Hepatocyte (in vitro differentiated cells): ENCODE measurements at regions not wholly inside any gene's neighbourhood (a gene's known extent, or its start where the extent isn't known, plus 50 kb on each side); places are given as distances from the start of the nearest gene placed in this dataset.

Experiments used
- DNase-seq: peaks from one replicate; pipeline ENCODE4 v3.0.0-alpha.2; 2016; ENCODE audit warnings: low spot score
- H2AFZ ChIP-seq: fragments of 200-600 bp; sonication (generic); 2 replicates; pipeline ENCODE4 v1.6.0; 2016; ENCODE audit warnings: antibody characterized with exemption, mild to moderate bottlenecking
- H3K27ac ChIP-seq: fragments of 200-600 bp; sonication (generic); 2 replicates; pipeline ENCODE4 v1.5.1; 2016; ENCODE audit warnings: mild to moderate bottlenecking
- H3K27me3 ChIP-seq: fragments of 200-600 bp; sonication (generic); 2 replicates; pipeline ENCODE4 v1.6.1; 2016
- H3K36me3 ChIP-seq: fragments of 200-600 bp; sonication (generic); replicated peaks from 2 replicates; pipeline ENCODE4 v1.5.1; 2016; ENCODE audit warnings: low read depth; ENCODE audit not compliant: insufficient read depth
- H3K4me1 ChIP-seq: fragments of 200-600 bp; sonication (generic); 2 replicates; pipeline ENCODE4 v1.5.1; 2016; ENCODE audit warnings: mild to moderate bottlenecking, moderate library complexity; ENCODE audit not compliant: insufficient read depth
- H3K4me2 ChIP-seq: fragments of 200-600 bp; sonication (generic); 2 replicates; pipeline ENCODE4 v1.6.0; 2016
- H3K4me3 ChIP-seq: fragments of 200-600 bp; sonication (generic); 2 replicates; pipeline ENCODE4 v1.5.1; 2016; ENCODE audit warnings: mild to moderate bottlenecking
- H3K79me2 ChIP-seq: fragments of 200-600 bp; sonication (generic); 2 replicates; pipeline ENCODE4 v1.6.0; 2017; ENCODE audit warnings: mild to moderate bottlenecking
- H3K9me2 ChIP-seq: fragments of 200-600 bp; sonication (generic); replicated peaks from 2 replicates; pipeline ENCODE4 v1.6.0; 2017; ENCODE audit warnings: mild to moderate bottlenecking; ENCODE audit not compliant: insufficient read depth
- H3K9me3 ChIP-seq: fragments of 200-600 bp; sonication (generic); 2 replicates; pipeline ENCODE4 v1.5.1; 2016; ENCODE audit warnings: low read depth, mild to moderate bottlenecking
- H4K20me1 ChIP-seq: fragments of 200-600 bp; sonication (generic); 2 replicates; pipeline ENCODE4 v1.6.0; 2016; ENCODE audit warnings: mild to moderate bottlenecking; ENCODE audit not compliant: insufficient read depth, poor library complexity, severe bottlenecking
- CTCF ChIP-seq: fragments of 200-600 bp; sonication (generic); IDR thresholded peaks from 2 replicates; pipeline ENCODE4 v1.5.1; 2016; ENCODE audit warnings: antibody characterized with exemption, mild to moderate bottlenecking; ENCODE audit not compliant: poor library complexity
- EZH2 ChIP-seq: fragments of 200-600 bp; sonication (generic); IDR thresholded peaks from 2 replicates; pipeline ENCODE4 v1.6.1; 2016; ENCODE audit warnings: antibody characterized with exemption, mild to moderate bottlenecking, borderline replicate concordance
- EZH2phosphoT487 ChIP-seq: fragments of 200-600 bp; sonication (generic); IDR thresholded peaks from one replicate; pipeline ENCODE4 v1.6.1; 2018; ENCODE audit warnings: antibody characterized with exemption, mild to moderate bottlenecking, low read depth, moderate library complexity; ENCODE audit not compliant: unreplicated experiment, severe bottlenecking
- WGBS: methylation state at CpG from one replicate; pipeline ENCODE4 v1.1.6; 2016; ENCODE audit warnings: low lambda C conversion rate; ENCODE audit errors: missing lambda C conversion rate; 5-methylcytosine and 5-hydroxymethylcytosine counted together

GRCh38 chr9:28031521-28032267, 458.4 kb upstream of the C9orf72 start:
- H3K4me2 ChIP-seq = no peak overlapping the region
- no peak for TF ChIP-seq EZH2
- no peak for TF ChIP-seq CTCF
- TF ChIP-seq EZH2phosphoT487 = no peak
- no peaks in the 10 kb centered on the region for H3K79me2 ChIP-seq
- no peaks in the 10 kb centered on the region for H3K4me1 ChIP-seq
- no peaks in the 10 kb centered on the region for H3K9me2 ChIP-seq
- no peaks in the 10 kb centered on the region for H3K36me3 ChIP-seq
- no peak overlapping the region for H2AFZ ChIP-seq
- no peak for DNase-seq
- no peaks in the 10 kb centered on the region for H3K27me3 ChIP-seq
- no peaks in the 10 kb centered on the region for H3K9me3 ChIP-seq
- no peak overlapping the region for H3K27ac ChIP-seq
- no peaks in the 10 kb centered on the region for H4K20me1 ChIP-seq
- WGBS = 77% methylated on average over 5 of the region's 5 CpGs
- no peak overlapping the region for H3K4me3 ChIP-seq

DNA sequence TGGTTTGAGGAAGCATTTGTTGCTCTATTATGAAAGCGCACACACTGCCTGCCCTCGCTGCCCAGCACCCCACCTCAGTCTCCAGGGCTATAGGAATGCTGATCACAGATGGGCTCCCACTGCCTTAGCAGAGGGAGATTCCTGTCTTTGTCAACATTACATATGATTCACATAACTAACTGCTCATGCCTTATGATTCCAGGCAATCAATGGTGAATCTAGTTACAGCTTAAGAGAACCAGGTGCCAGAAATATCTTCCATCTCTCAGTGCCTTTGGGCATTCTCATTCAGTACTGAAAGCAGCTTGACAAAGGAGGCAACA, 458.9 kb upstream of the C9orf72 start:
- Histone ChIP-seq H2AFZ (no peak overlapping the region), H3K4me2 (no peak overlapping the region), H3K9me3 (no peaks in the 10 kb centered on the region), H3K9me2 (no peaks in the 10 kb centered on the region), H3K79me2 (no peaks in the 10 kb centered on the region), H3K4me1 (no peaks in the 10 kb centered on the region), H3K36me3 (no peaks in the 10 kb centered on the region), H3K27me3 (no peaks in the 10 kb centered on the region), H3K27ac (no peak overlapping the region), H4K20me1 (no peaks in the 10 kb centered on the region), H3K4me3 (no peak overlapping the region)
- DNase-seq = no peak
- 98% methylated on average over 2 of the region's 2 CpGs for WGBS
- TF ChIP-seq CTCF (no peak), EZH2 (no peak), EZH2phosphoT487 (no peak)

GRCh38 chr9:28034242-28034641, 461.0 kb upstream of the C9orf72 start:
- 77% methylated on average over 6 of the region's 6 CpGs for whole genome bisulfite sequencing

More at GRCh38 chr9:28034242-28034641, 461.0 kb upstream of the C9orf72 start:
- Histone ChIP-seq H3K4me2 (no peak overlapping the region), H3K9me2 (no peaks in the 10 kb centered on the region), H3K4me3 (no peak overlapping the region), H3K36me3 (no peaks in the 10 kb centered on the region), H3K79me2 (no peaks in the 10 kb centered on the region), H3K27me3 (no peaks in the 10 kb centered on the region), H3K27ac (no peak overlapping the region), H3K9me3 (no peaks in the 10 kb centered on the region), H4K20me1 (no peaks in the 10 kb centered on the region), H2AFZ (no peak overlapping the region), H3K4me1 (no peaks in the 10 kb centered on the region)
- no peak for DNase-seq
- TF ChIP-seq EZH2 (no peak), CTCF (no peak), EZH2phosphoT487 (no peak)
